ENCODE measurements at regions not wholly inside any gene's neighbourhood (a gene's known extent, or its start where the extent isn't known, plus 50 kb on each side); places are given as distances from the start of the nearest gene placed in this dataset.

DNA sequence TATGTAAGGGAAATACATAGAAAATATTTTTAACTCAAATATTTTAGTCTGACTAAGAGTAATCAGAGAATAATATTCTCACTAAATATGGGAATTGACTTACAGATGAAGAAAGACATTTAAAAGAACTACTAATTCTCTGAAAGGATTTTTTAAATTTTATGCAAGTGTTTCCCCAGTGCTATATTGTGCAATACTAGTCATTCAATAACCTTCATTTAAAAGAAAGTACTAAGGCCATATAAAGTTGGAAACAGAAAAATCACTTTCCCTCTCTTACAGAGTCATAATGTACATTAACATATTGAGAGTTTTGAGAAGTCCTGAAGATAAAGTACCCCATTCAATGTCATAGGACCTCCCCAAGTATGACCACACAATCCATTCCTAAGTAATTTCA lies 584.6 kb upstream of the ACVR2A start:
- DNase-seq (ENCODE audit: low spot score in 2 of 2), result no peak
- no peak overlapping the region for H3K27ac ChIP-seq
- H3K4me3 ChIP-seq, result no peak overlapping the region
- H3K36me3 ChIP-seq, result no peaks in the 10 kb centered on the region
- no peaks in the 10 kb centered on the region for H3K9me3 ChIP-seq
- TF ChIP-seq EP300 (IDR thresholded peaks at IDR 0.05), result no peak
- TF ChIP-seq POLR2AphosphoS5 (IDR thresholded peaks at IDR 0.05), result no peak
- TF ChIP-seq, protein P1, sequence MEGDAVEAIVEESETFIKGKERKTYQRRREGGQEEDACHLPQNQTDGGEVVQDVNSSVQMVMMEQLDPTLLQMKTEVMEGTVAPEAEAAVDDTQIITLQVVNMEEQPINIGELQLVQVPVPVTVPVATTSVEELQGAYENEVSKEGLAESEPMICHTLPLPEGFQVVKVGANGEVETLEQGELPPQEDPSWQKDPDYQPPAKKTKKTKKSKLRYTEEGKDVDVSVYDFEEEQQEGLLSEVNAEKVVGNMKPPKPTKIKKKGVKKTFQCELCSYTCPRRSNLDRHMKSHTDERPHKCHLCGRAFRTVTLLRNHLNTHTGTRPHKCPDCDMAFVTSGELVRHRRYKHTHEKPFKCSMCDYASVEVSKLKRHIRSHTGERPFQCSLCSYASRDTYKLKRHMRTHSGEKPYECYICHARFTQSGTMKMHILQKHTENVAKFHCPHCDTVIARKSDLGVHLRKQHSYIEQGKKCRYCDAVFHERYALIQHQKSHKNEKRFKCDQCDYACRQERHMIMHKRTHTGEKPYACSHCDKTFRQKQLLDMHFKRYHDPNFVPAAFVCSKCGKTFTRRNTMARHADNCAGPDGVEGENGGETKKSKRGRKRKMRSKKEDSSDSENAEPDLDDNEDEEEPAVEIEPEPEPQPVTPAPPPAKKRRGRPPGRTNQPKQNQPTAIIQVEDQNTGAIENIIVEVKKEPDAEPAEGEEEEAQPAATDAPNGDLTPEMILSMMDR (IDR thresholded peaks at IDR 0.05), result no peak
- no peak for TF ChIP-seq POLR2A (IDR thresholded peaks at IDR 0.05)
- H3K4me1 ChIP-seq, result no peaks in the 10 kb centered on the region
- H3K27me3 ChIP-seq, result no peaks in the 10 kb centered on the region

DNA sequence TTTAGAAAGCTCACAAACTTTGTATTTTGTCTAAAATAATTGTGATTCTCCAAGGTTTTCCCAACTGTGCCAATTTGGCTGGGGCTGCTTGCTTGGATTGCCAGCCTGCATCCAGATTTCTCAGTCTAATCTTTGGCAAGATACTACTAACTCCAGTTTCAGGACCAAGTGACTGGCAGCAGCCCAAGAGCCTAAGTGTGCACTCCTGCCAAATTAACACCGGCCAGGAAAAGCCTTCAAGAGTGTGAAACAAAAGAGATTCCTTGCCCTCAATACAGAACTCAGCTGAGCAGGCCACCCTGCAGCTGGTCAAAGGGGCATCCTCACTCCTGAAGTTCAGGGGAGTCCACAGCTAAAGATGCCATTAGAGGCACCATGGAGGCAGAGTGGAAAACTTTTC lies 589.0 kb upstream of the ACVR2A start:
- DNase-seq (ENCODE audit: low spot score in 2 of 2), result no peak
- 21% methylated on average over 1 of the region's 1 CpG for WGBS

DNA sequence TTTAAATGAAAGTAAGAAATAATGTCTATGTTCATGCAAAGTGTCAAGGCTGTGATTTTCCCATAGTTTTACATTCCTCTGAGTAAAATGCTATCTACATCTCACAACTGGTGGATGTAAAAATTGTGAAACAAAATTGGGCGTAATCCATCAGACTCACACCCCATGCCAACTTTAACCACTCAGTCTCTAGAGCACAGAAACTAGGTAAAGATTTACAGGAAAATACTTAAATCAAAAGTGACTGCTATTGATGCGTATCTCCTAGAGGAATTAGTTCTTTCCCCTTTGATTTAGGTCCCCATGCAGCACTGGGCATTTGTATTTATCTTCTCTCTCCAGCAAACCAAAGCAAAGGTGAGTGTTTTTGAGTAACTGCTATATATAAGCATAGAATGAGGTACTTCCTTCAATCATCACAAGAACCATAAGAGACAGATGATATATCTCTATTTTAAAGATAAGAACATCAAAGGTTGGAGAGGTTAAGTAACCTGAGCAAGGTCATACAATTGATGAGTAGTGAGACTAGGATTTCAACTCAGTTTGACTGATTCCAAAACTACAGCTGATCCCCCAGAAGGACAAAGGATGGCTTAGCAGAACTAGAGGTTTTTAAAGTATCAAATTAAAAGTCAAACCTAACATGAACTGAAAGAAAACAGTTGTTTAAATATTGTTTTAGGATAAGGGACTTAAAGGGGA lies 594.0 kb upstream of the ACVR2A start:
- TF ChIP-seq POLR2A (IDR thresholded peaks at IDR 0.05), result no peak
- no peak for TF ChIP-seq EP300 (IDR thresholded peaks at IDR 0.05)
- TF ChIP-seq POLR2AphosphoS5 (IDR thresholded peaks at IDR 0.05), result no peak
- TF ChIP-seq, protein P1 (IDR thresholded peaks at IDR 0.05), result no peak
- H3K4me3 ChIP-seq, result no peak overlapping the region
- 60% methylated on average over 2 of the region's 2 CpGs for WGBS
- no peaks in the 10 kb centered on the region for H3K4me1 ChIP-seq
- H3K9me3 ChIP-seq, result no peaks in the 10 kb centered on the region
- H3K27me3 ChIP-seq, result no peaks in the 10 kb centered on the region
- no peak overlapping the region for H3K27ac ChIP-seq
- no peaks in the 10 kb centered on the region for H3K36me3 ChIP-seq
- no peak for DNase-seq (ENCODE audit: low spot score in 2 of 2)

More for the DNA sequence above, 589.0 kb upstream of the ACVR2A start:
- Histone ChIP-seq H3K27me3 (no peaks in the 10 kb centered on the region), H3K4me3 (no peak overlapping the region), H3K4me1 (no peaks in the 10 kb centered on the region), H3K27ac (no peak overlapping the region), H3K36me3 (no peaks in the 10 kb centered on the region), H3K9me3 (no peaks in the 10 kb centered on the region)
- no peak for TF ChIP-seq POLR2AphosphoS5 (IDR thresholded peaks at IDR 0.05)

DNA sequence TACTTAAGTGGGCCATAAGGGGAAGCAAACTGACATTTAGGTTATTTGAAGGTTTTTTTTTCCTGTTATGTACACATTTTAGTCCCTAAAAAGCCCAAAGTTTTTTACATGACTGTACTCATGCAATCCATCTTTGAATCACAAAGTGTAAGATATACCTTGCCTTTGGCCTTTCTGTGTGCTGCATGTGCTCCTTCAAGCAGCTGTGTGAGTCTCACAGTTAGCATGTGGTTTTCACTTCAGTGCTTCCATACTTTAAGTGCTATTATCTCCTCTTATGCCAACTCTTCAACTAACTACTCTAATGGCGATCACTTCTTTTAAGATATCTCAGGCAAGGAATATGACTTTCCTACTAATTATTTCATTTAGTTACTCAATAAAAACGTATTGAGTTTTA lies 597.1 kb upstream of the ACVR2A start:
- Histone ChIP-seq H3K4me3 (no peak overlapping the region), H3K36me3 (no peaks in the 10 kb centered on the region), H3K27ac (no peak overlapping the region), H3K9me3 (no peaks in the 10 kb centered on the region), H3K4me1 (no peaks in the 10 kb centered on the region), H3K27me3 (no peaks in the 10 kb centered on the region)
- 90% methylated on average over 2 of the region's 2 CpGs for WGBS
- TF ChIP-seq POLR2AphosphoS5 (IDR thresholded peaks at IDR 0.05), result no peak
- DNase-seq (ENCODE audit: low spot score in 2 of 2), result no peak

DNA sequence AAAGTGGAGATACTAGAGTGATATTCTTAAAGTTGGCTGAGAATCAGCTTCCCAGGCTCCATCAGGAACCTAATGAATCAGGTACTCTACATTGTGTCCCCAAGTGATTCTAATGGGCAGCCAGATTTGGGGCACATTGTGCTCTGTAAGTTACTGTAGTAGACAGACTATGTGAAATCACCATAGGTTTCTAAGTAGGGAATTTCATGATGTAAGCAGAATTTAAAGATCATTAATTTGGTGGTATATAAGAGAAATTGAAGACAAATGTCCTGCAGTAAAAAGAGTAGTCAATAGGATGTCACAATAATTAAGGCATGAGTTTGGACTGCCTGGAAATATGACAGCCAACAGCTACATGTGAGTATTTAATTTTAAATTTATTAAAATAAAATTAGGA lies 602.4 kb upstream of the ACVR2A start:
- no peak overlapping the region for H3K4me3 ChIP-seq
- H3K9me3 ChIP-seq, result no peaks in the 10 kb centered on the region
- no peaks in the 10 kb centered on the region for H3K27me3 ChIP-seq
- no peak for DNase-seq (ENCODE audit: low spot score in 2 of 2)
- H3K27ac ChIP-seq, result no peak overlapping the region
- H3K4me1 ChIP-seq, result no peaks in the 10 kb centered on the region
- TF ChIP-seq POLR2A (IDR thresholded peaks at IDR 0.05) (no peak), EP300 (IDR thresholded peaks at IDR 0.05) (no peak), POLR2AphosphoS5 (IDR thresholded peaks at IDR 0.05) (no peak)
- TF ChIP-seq, protein P1 (IDR thresholded peaks at IDR 0.05), result no peak
- no peaks in the 10 kb centered on the region for H3K36me3 ChIP-seq

DNA sequence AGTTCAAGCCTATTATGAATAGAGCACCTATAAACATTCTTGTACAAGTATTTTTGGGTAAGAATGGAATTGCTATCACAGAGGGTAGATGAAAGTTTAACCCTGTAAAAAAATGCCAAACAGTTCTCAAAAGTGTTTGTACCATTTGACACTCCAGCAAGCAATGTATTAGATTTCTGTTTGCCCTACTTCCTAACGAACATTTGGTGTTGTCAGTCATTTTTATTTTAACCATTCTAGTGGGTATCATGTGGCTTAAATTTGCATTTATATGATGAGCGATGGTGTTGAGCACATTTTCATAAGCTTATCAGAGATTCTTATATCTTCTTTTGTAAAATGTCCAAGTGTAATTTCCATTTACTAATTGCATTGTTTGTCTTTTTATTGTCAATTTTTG lies 608.2 kb upstream of the ACVR2A start:
- H3K9me3 ChIP-seq, result no peaks in the 10 kb centered on the region
- no peaks in the 10 kb centered on the region for H3K36me3 ChIP-seq
- no peaks in the 10 kb centered on the region for H3K27me3 ChIP-seq
- WGBS, result 89% methylated on average over 2 of the region's 2 CpGs
- no peak overlapping the region for H3K27ac ChIP-seq
- TF ChIP-seq, protein P1 (IDR thresholded peaks at IDR 0.05), result no peak
- TF ChIP-seq POLR2AphosphoS5 (IDR thresholded peaks at IDR 0.05) (no peak), EP300 (IDR thresholded peaks at IDR 0.05) (no peak), POLR2A (IDR thresholded peaks at IDR 0.05) (no peak)
- no peak overlapping the region for H3K4me3 ChIP-seq
- no peaks in the 10 kb centered on the region for H3K4me1 ChIP-seq
- DNase-seq (ENCODE audit: low spot score in 2 of 2), result no peak

Measured in suprapubic skin (tissue), 4 donors.